ENCODE measurements at regions not wholly inside any gene's neighbourhood (a gene's known extent, or its start where the extent isn't known, plus 50 kb on each side); places are given as distances from the start of the nearest gene placed in this dataset.
"Not testable (repeated sequence)": the region's sequence is repeated elsewhere in the genome, so short reads cannot be mapped to it uniquely, and the experiment has no call there.

GRCh38 chr10:28859791-28860190, 182.5 kb downstream of the BAMBI start:
- no peak for DNase-seq (ENCODE audit: low spot score)

- DNase-seq (ENCODE audit: low spot score): no peak
Measured at GRCh38 chr10:28862219-28862618, 184.9 kb downstream of the BAMBI start.

- no peak for DNase-seq (ENCODE audit: low spot score)
Measured at GRCh38 chr10:28869606-28870201, 192.4 kb downstream of the BAMBI start.

GRCh38 chr10:28871665-28872064, 194.3 kb downstream of the BAMBI start:
- DNase-seq (ENCODE audit: low spot score): no peak

GRCh38 chr10:28872587-28873165, 195.4 kb downstream of the BAMBI start:
- DNase-seq (ENCODE audit: low spot score): no peak

GRCh38 chr10:28873540-28873939, 196.2 kb downstream of the BAMBI start:
- DNase-seq (ENCODE audit: low spot score): no peak

- DNase-seq (ENCODE audit: low spot score): no peak
Measured at GRCh38 chr10:28874210-28874609, 196.9 kb downstream of the BAMBI start.

- no peak for DNase-seq (ENCODE audit: low spot score)
Measured at GRCh38 chr10:28875549-28876081, 198.3 kb downstream of the BAMBI start.

- DNase-seq (ENCODE audit: low spot score): no peak
Measured at GRCh38 chr10:28878236-28878970, 201.1 kb downstream of the BAMBI start.

- no peak for DNase-seq (ENCODE audit: low spot score)
Measured at GRCh38 chr10:28879246-28879645, 201.9 kb downstream of the BAMBI start.

- no peak for DNase-seq (ENCODE audit: low spot score)
Measured at GRCh38 chr10:28879875-28880682, 202.8 kb downstream of the BAMBI start.

GRCh38 chr10:28880683-28880950, 203.3 kb downstream of the BAMBI start:
- DNase-seq (ENCODE audit: low spot score): no peak

- DNase-seq (ENCODE audit: low spot score): no peak
Measured at GRCh38 chr10:28881171-28881882, 204.0 kb downstream of the BAMBI start.

- no peak for DNase-seq (ENCODE audit: low spot score)
Measured at GRCh38 chr10:28883741-28884423, 206.6 kb downstream of the BAMBI start.

- DNase-seq (ENCODE audit: low spot score): no peak
Measured at GRCh38 chr10:28890121-28890950, 213.0 kb downstream of the BAMBI start.

GRCh38 chr10:28891058-28891713, 213.9 kb downstream of the BAMBI start:
- DNase-seq (ENCODE audit: low spot score): no peak

GRCh38 chr10:28892818-28893547, 215.7 kb downstream of the BAMBI start:
- DNase-seq (ENCODE audit: low spot score): no peak

GRCh38 chr10:28894146-28894545, 216.8 kb downstream of the BAMBI start:
- no peak for DNase-seq (ENCODE audit: low spot score)

- not testable (repeated sequence) for DNase-seq (ENCODE audit: low spot score)
Measured at GRCh38 chr10:28895671-28896070, 218.3 kb downstream of the BAMBI start.

All from HuH-7.5 (cell line).